Ureter (tissue), 1 donor: ENCODE measurements at regions not wholly inside any gene's neighbourhood (a gene's known extent, or its start where the extent isn't known, plus 50 kb on each side); places are given as distances from the start of the nearest gene placed in this dataset.
"Not testable (repeated sequence)": the region's sequence is repeated elsewhere in the genome, so short reads cannot be mapped to it uniquely, and the experiment has no call there.

Experiments
- DNase-seq: peaks from one replicate; pipeline ENCODE4 v3.0.0-alpha.2; 2020; ENCODE audit warnings: low spot score
- donor health status: DM: yes; HTN: yes; CAD: no.

DNA sequence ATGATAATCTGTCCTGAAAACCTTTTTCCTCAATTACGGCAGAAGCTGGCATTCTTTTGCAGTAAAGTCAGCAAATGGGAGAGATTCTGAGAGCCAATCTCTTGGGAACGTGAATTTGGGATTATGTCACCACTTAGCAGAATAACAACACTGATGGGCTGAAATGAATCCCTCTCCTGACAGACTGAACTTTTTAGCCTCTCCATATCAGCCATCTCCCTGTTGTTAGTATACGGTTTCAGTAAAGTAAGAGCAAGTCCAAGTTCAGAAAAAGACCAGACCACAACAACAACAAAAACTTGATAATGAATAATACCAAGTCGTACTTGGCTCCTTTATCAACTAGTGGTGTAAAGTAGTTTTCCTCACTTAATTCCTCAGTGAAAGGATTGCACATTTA, 1048.8 kb downstream of the GATA3 start:
- no peak for DNase-seq

DNA sequence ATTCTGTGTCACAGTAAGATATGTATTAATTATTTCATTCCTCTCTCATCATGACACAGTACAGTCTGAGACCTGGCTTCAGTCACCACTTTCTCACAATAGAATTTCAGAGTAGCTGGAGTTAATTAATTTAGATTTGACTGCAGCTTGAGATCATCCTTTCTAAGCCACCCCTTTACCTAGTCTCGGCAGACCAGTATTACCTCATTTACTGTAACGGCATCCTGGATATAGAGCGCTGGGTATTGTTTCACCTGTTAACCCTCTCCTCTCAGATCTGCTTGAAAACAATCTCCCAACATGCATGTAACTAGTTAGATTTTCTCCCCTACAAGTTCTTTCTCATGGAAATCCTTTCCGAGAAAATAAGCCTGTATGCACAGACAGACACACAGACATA, 1057.5 kb downstream of the GATA3 start:
- no peak for DNase-seq

DNA sequence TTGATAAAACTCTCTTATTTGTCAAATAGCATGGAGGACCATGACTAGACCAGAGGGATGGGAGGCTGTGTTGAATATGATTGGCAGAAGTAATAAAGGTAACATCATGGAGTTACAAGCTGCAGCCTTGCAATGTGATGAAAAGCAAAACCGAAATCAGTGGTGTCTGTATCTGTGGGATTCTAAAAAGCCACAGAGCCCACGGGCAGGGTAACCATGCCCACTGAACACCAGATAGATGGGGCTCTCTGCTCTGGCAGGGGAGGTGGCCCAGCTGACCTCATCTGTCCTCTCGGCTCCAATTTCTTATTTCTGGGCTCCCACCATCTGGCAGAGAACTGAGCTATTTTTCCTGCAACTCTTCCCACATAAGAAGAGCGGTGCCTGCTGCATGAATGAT, 1072.2 kb downstream of the GATA3 start:
- no peak for DNase-seq

DNA sequence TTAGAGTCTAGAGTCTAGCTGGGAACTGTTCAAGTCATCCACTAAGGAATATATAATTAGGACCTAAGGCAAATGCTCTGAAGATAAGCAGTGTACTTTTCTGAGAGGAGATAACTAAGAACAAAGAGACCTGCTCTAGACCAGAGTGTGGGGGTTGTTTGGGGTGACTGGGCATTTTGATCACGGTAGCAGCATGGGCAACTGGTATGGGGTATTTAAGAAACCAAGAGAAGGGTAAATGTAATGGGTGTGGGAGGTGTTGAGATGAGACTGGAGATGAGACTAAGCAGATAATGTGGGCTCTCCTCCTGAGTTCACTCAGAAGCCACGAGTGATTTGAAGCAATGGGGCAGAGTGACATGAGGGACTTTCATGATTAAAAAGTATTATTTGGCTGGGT, 1082.9 kb downstream of the GATA3 start:
- no peak for DNase-seq

DNA sequence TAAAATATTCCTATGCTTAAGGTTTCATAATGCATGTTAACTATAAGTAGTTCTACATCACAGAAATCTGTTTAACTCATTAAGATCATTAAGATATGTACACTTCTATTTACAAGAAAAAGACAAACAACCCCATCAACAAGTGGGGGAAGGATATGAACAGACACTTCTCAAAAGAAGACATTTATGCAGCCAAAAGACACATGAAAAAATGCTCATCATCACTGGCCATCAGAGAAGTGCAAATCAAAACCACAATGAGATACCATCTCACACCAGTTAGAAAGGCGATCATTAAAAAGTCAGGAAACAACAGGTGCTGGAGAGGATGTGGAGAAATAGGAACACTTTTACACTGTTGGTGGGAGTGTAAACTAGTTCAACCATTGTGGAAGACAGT, 1084.3 kb downstream of the GATA3 start:
- not testable (repeated sequence) for DNase-seq

DNA sequence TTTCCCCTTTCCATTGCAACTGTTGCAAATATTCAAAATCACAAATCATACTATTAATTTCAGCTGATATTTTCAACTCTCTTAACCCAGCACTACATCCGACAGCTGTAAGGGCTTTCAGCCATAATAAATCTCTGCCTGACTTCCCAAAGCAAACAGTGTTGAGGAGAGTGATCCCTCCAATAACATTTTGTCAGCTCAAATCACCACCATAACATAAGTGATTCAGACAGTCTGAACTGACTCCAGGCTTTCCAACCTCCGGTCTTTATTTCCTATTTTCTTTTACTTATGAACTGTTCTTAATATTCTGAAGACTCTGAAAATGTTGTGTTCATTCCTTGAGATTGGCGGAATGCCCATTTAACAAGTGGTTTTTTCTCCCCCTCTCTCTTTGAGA, 1085.9 kb downstream of the GATA3 start:
- no peak for DNase-seq

DNA sequence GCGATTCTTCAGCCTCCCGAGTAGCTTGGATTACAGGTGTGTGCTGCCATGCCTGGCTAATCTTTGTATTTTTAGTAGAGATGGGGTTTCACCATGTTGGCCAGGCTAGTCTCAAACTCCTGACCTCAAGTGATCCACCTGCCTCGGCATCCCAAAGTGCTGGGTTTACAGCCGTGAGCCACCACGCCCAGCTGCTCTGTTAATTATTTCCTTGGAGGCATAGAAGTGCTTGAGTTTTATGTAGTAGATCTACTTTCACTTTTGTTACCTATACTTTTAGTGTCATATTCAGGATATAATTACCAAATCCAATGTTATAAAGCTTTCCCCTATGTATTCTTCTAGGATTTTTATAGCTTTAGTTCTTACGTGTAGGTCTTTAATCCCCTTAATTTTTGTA, 1093.0 kb downstream of the GATA3 start:
- DNase-seq, result no peak

DNA sequence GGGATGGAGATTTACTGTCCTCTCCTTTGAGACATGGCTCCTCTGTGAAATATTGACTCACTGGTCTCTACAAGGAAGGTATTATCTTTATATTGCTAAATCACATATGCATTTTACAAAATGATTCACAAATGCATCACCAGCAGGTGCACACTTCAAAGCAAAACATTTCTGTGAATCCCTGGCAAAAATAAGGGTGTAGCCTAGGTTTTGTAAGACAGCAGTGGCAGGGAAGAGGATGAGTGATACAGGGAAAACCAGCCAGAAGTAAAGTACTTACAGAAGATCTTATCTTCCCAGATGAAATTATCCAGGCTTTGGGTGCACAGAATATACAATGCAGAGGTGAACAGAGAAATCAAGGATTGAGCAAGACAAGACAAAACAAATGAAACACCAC, 1094.6 kb downstream of the GATA3 start:
- no peak for DNase-seq

DNA sequence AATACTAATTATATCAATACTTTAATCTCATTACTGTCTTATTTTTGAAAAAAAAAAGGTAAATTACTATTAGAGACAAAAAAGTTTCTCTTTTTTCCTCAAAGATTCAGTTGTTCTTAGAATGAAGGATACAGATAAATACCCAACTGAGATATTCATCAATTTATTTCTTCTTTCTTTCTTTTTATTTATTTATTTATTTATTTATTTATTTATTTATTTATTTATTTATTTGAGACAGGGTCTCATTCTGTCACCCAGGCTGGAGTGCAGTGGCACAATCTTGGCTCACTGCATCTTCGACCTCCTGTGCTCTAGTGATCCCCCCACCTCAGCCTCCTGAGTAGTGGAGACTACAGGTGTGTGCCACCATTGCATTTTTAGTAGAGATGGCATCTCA, 1098.6 kb downstream of the GATA3 start:
- DNase-seq, result not testable (repeated sequence)

DNA sequence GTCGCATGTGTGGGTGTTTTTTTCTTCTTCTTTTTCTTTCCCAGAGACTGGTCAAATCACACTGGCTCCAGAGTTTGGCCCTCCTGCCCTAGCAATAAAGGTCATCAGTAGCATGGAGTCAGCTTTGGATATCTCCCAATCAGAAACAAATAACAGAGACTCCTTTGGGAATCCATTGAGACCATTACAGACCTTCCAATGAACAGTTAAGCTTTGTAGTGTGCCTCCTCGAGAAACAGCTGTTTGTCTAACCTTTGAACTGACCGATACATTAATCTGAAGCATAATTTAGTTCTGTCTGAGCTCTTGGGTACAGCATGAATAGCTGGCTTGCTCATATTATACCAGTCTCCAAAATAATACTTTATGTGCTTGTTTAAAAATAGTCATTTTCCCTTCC, 1103.2 kb downstream of the GATA3 start:
- no peak for DNase-seq

DNA sequence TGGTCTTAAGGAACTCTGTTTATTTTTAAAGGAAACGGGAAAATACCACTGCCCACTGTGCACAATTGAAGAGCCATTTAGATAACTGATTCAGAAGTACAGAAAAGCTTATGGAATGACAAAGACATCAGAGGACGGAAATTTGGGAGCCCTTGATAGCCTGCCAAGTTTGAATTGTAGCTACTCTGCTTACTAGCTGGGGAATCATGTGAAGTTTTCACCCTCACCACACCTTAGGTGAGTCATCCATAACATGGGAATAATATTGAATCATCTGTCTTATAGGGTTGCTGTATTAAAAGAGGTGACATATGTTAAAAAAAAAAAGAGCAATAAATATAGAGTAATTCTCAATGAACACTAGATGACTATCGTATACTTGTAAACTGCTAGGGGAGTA, 1104.2 kb downstream of the GATA3 start:
- DNase-seq, result no peak

DNA sequence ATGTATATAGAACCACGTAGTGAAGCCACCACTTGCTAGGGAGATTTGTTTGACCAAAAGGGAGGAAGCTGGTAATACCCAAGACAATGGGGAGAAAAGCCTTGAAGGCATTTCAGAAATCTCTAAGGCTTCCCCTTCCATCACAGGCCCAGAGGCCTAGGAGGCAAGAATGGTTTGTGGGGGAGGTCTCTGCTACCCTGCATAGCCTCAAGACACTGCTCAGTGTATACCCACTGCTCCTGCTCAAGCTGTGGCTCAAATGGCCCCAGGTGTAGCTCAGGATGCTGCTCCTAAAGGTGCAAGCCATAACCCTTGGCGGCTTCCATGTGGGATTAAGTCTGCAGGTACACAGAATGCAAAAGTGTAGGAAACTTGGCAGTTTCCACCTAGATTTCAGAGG, 1105.8 kb downstream of the GATA3 start:
- DNase-seq, result no peak

DNA sequence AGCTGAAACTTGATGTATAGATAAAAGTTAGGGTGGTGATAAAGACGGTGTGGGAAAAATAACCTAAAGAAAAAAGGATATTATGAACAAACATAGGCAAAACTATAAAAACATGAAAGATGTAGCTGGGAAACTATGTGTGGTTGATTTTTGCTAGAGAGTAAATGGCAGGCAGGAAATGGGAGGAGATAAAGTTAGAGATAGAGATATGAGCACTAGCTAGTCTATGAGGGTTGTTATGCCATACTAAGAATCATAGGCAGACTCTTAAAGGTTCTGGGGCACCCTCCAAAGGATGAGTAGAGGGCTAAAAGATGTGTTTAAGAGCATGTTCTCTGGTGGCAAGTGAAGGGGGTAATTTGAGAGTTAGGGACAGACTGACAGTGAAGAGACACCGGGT, 1109.2 kb downstream of the GATA3 start:
- no peak for DNase-seq

DNA sequence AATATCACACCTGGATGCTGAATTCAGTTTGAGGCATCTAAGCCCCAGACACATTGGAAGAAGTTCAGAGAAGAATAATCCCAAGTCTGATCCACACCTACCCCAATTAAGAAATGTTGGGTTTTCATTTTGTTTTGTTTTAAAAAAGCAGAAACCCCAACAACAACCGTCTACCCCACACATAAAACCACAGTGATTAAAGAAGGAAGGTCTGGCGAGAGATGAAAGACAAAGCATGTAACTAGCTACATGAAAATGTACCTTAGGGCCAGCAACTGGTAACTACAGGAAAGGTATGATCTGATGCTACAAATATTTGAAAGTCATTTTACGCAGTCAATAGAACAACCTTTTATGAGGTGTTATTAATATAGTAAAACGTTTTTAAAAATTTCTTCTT, 1112.3 kb downstream of the GATA3 start:
- DNase-seq, result no peak

DNA sequence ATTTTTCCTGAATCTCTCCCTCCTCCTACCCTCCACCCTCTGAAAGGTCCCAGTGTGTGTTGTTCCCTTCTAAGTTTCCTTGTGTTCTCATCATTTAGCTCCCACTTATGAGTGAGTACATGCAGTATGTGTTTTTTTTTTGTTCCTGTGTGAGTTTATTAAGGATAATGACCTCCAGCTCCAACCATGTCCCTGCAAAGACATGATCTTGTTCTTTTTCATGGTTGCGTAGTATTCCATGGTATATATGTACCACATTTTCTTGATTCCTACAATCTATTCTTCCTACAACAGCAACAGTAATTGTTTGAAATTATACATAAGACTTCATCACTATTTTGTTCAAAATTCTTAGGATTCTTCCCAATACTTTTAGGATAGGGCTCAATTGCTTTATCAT, 1117.8 kb downstream of the GATA3 start:
- no peak for DNase-seq

DNA sequence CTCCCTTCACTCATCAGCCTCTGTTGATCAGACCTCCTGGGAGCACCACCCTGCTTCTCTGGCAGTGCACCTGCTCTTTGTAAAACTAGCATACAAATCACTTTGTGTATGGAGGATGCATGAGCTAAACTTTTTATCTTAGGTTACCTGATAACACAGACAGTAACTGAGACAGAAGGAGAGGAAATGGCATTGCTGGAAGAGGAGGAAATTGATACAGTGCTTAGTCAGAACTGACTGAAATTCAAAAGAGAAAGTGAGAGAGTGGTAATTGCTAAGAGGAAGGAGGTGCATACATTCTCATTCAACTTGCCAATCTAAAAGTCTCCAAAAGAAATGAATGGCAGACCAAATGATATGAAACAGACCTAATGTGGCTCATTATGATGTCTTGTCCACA, 1120.7 kb downstream of the GATA3 start:
- DNase-seq, result no peak

DNA sequence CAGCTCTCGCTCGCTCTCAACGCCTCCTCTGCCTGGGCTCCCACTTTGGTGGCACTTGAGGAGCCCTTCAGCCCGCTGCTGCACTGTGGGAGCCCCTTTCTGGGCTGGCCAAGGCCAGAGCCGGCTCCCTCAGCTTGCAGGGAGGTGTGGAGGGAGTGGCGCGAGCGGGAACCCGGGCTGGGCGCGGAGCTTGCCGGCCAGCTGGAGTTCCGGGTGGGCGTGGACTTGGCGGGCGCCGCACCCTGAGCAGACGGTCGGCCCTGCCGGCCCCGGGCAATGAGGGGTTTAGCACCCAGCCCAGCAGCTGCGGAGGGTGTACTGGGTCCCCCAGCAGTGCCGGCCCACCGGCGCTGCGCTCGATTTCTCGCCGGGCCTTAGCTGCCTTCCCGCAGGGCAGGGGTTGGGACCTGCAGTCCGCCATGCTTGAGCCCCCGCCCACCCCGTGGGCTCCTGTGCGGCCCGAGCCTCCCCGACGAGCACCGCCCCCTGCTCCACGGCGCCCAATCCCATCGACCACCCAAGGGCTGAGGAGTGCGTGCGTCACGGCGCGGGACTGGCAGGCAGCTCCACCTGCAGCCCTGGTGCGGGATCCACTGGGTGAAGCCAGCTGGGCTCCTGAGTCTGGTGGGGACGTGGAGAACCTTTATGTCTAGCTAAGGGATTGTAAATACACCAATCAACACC, 1128.9 kb downstream of the GATA3 start:
- not testable (repeated sequence) for DNase-seq

DNA sequence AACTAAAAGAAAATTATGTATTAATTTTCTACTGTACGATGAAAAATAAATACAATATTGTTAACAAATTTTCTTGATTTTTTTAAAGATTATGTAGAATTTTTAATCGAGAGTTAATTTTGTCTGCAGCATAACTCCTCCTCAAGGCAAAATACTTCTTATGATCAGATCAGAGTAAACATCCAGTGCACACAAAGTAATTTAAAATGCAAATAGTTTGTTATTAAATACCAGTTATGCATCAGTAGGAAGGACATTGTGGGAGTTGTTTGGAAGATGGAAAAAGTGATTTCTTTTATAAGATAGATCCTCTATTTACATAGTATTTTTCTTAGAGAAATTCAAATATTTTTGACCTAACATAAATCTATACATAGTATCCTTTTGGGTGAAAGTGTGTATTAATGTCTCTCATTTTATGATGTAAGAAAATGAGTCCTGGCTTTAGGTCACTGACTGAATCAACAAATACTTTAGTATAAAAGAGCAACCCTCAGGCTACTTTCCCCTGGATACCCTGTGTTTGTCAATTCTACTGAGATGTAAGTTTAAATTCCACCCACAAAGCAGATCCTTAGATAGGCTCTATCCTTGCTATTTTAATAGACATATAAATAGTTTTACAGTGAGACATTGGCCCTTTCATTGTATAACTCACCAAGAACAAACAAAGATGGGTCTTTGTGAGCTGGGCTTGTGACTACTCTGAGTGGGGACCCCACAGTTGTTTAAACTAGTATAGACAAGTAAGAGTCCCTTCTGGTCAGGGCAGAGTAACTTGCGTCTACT, 1133.7 kb downstream of the GATA3 start:
- no peak for DNase-seq

DNA sequence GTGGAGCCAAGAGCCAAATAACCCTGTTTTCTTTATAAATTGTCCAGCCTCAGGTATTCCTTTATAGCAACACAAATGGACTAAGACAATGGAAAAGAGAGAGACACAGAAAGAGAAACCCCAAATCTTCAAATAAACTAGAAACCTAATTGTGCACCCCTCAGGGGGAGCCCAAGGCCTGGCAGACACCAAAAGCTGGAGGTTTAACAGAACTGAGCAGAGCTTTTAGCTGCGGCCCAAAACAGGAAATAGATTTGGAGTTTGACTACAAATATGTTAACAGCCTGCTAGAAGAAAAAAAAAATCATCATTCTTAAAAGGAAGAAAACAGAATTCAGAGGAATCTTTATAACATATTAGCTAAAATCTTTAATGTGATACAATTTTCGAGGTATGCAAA, 1135.0 kb downstream of the GATA3 start:
- no peak for DNase-seq

DNA sequence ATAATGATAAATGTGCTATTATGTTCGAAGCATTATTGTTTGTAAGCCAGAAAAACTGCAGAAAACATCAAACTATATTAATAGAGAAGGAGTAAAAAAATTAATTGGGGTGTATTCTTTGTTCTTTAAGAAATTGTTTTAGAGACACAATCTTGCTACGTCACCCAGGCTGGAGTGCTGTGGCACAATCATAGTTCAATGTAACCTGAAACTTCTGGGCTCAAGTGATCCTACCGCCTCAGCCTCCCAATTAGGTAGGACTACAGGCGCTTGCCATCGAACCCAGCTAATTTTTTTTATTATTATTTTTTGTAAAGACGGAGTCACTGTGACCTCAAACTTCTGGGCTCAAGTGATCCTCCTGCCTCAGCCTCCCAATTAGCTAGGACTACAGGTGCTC, 1138.6 kb downstream of the GATA3 start:
- no peak for DNase-seq

DNA sequence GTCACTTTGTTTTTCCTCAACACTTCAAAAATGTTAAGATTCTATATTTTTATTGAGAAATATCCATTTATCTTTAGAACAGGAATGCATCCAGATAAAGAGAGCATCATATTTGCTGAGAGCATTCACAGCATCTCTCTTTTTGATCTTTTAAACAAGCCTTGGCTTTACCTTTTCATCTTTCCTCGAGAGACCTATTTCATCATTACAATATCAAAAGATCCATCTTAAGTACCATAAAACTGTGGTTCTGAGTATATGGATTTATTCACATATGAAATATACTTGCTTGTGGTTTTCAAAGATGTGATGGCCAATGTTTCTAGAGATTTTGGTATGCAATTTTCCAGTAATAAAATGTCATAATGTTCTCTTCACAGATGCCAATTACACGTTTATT, 1140.9 kb downstream of the GATA3 start:
- no peak for DNase-seq

DNA sequence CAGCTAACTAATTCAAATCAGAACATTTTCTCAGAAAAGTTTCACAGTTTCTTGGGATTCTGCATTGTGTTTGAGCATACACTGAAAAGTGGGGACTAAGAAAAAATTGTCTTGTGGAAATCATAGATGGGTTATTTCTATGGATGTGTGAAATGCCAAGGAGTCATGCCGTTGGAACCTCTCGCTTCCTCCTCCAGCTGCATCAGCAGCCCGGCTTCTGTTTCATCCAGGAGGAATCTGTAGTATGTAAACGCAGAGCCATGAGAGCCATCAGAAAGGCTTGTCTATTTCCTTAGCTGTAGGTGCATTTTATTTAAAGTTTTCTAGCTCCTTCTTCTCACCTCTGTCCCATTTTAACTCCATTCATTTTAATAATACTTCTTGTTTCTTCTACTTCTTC, 1144.1 kb downstream of the GATA3 start:
- no peak for DNase-seq

DNA sequence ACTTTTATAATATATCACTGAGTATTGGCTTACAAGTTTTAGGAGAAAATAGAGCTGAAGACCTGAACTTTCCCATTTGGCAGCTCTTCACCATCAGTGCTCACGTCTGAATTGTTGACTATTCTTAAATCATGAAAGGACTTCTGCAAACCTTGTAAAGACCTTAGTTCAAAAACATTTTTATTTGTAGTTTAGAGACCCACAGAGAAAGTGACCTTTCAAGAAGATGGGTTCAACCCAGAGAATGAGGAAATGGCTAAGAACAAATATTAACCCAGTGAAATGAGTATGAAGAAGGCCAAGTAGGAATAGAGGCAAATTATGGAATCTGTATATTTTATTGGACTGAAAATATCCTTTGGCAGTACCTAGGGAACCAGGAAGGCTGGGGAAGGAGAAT, 1151.1 kb downstream of the GATA3 start:
- DNase-seq, result no peak
